Fibroblast of villous mesenchyme (primary cell): ENCODE measurements at regions not wholly inside any gene's neighbourhood (a gene's known extent, or its start where the extent isn't known, plus 50 kb on each side); places are given as distances from the start of the nearest gene placed in this dataset.
"Not testable (repeated sequence)": the region's sequence is repeated elsewhere in the genome, so short reads cannot be mapped to it uniquely, and the experiment has no call there.

Experiments
- DNase-seq: peaks from one replicate; pipeline ENCODE4 v3.0.0-alpha.2; 2010; ENCODE audit warnings: low read depth
- H3K4me3 ChIP-seq: 2 replicates; pipeline ENCODE4 v1.5.1; 2011; ENCODE audit warnings: low read depth, mild to moderate bottlenecking, low read length
- TF ChIP-seq, protein P1 (sequence below): IDR thresholded peaks from 2 replicates; pipeline ENCODE4 v1.5.1; 2012; ENCODE audit warnings: low read depth, mild to moderate bottlenecking, low read length; ENCODE audit not compliant: insufficient read depth

DNA sequence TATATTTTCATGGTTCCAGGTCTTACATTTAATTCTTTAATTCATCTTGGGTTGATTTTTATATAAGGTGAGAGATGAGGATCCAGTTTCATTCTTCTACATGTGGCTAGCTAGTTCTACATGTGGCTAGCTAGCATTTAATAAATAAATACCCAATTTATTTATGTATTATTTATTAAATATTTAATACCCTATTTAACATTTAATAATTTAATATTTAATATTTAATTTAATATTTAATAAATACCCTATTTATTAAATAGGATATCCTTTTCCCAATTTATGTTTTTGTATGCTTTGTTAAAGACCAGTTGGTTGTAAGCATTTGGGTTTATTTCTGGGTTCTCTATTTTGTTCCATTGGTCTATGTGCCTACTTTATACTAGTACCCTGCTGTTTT lies 111.0 kb upstream of the PCLO start:
- TF ChIP-seq, protein P1, sequence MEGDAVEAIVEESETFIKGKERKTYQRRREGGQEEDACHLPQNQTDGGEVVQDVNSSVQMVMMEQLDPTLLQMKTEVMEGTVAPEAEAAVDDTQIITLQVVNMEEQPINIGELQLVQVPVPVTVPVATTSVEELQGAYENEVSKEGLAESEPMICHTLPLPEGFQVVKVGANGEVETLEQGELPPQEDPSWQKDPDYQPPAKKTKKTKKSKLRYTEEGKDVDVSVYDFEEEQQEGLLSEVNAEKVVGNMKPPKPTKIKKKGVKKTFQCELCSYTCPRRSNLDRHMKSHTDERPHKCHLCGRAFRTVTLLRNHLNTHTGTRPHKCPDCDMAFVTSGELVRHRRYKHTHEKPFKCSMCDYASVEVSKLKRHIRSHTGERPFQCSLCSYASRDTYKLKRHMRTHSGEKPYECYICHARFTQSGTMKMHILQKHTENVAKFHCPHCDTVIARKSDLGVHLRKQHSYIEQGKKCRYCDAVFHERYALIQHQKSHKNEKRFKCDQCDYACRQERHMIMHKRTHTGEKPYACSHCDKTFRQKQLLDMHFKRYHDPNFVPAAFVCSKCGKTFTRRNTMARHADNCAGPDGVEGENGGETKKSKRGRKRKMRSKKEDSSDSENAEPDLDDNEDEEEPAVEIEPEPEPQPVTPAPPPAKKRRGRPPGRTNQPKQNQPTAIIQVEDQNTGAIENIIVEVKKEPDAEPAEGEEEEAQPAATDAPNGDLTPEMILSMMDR = no peak
- DNase-seq = no peak
- no peak overlapping the region for H3K4me3 ChIP-seq

DNA sequence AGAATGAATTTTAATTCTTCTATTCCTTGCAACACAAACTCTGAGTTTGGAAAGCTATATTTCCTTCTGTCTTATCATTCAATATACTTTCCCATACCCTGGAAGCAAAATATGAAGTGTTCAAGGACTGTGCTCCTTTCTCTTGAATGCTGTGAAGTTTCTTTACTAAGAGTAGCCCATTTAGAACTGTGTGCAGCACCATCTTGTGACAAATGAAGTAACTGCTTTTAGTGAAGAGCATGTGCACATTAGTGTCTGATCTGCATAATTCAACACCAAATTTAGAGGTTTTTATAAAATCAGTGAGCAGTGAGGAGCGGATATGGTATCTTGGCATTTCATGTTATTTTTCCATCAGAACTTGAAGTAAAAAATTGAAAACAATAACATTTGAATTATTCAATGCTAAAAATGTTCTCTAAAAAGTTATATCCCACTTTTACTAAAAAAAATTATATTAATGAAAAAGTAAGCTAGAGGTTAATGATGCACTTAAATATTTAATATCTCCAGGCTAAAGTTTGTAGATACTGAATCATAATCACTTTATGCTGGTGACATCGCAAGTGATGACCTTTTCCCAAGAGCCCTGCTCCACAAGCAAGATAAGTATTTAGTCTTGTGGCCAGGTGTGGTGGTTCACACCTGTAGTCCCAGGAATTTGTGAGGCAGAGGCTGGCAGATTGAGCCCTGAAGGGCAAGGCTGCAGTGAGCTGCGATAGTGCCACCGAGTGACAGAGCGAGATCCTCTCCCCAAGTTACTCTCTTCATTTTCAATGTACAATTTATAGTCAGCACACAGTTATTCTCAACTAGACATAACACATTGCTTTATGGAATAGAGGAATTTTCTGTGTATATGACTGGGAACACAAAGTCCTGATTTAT lies 108.8 kb upstream of the PCLO start:
- TF ChIP-seq, protein P1 = peak; percentile 21
- H3K4me3 ChIP-seq = no peak overlapping the region
- DNase-seq = peak; percentile 33

DNA sequence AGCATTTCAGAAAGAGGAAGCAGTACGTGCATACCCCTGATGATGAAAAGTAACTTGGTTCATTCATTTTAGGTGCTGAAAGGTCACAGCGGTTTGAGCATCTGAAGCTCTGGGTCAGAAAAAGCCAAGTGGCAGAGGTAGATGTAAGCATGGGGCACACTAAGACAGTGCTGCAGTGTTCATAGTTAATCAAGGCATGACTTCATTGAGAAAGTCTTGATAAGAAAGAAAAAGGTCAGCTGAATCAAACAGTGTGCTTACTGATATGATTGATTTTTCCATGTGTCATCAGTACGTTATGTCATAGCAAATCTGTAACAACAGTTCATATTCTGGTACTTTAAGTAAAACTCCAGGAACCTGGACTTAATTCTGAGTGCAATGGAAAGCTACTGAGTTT lies 107.7 kb upstream of the PCLO start:
- TF ChIP-seq, protein P1 = no peak
- no peak overlapping the region for H3K4me3 ChIP-seq

DNA sequence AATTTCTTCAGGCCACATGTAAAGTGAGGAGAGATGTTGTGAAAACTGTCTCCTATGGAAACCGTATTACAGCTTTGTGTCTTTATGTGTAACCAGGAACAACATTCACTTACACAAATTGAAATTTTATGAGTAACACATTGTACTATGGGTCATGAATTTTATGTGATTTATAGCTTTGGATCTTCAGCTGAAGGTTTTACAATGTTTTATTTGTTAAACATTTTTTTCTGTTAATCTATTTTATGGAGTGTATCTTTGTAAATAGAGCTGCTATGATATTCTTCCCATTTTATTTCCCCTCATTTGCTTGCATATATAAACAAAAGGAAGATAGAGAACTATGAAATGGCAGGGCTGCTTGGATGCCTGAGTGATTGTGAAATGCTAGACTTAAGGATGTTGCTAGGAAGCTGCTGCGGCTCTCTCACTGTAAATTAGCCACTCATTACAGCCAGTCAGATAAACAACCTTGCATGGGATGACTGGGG lies 104.5 kb upstream of the PCLO start:
- TF ChIP-seq, protein P1 = no peak
- peak; percentile 53 for DNase-seq
- H3K4me3 ChIP-seq = no peak overlapping the region

More for the DNA sequence above, 107.7 kb upstream of the PCLO start:
- no peak for DNase-seq

DNA sequence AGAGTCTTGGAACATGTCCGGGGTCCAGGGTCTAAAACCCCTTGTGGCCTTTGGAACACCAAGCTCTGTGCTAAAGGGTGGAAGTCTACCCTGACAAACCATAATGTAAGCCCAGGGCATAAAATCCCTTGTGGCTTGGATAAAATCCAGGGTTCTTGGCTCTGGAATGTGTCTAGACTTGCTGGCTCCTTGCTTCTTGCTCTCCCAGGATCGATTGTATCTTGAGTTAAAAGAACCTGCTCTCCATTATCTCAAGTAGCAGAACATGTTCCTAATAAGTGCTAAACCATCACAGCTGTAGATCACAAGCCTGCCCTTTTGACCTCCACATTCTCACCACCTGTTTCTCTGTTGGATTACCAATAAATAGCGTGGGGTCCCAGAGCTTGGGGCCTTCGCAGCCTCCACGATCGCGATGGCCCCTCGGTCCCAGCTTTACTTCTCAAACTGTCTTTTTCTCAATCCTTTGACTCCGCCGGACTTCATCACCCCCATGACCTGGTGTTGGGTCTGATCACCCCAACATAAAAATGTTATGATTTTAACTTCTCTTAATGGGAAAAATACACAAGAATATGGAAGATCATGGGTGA lies 100.9 kb upstream of the PCLO start:
- DNase-seq, H3K4me3 ChIP-seq: not testable (repeated sequence)

DNA sequence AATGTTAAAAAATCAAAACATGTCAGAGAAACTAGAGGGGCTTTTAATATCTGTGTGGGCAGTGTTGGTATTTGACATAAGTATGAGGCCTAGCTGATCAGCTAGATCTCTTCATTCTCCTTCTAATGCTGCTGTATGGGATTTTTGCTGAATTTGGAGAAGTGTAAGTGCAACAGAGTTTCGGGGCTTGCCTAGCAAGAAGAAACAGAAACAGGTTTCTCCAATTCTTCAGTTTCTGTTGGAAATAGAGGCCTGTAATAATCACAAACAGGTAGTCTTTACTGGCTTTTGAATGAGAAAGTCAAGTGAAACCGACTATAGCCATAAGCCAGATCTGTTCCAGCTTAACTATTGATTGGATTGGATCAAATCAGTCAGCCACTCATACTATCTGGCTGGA lies 96.4 kb upstream of the PCLO start:
- TF ChIP-seq, protein P1 = no peak
- H3K4me3 ChIP-seq = no peak overlapping the region
- no peak for DNase-seq

DNA sequence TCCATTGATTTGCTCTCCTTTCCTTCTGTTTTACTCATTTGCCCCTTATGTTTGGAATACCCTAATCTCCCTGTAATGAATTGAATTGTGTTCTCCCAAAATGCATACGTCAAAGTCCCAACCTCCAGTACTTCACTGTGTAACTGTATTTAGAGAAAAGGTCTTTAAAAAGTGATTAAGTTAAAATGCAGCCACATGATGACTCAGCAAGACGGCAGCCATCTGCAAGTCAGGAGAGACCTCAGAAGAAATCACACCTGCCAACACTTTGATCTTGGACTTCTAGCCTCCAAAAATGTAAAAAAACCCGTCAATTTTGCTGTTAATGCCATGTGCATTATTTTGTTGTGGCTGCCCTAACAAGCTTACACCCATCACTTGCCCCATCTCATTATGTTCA lies 85.3 kb upstream of the PCLO start:
- no peak for DNase-seq
- TF ChIP-seq, protein P1 = no peak
- no peak overlapping the region for H3K4me3 ChIP-seq

DNA sequence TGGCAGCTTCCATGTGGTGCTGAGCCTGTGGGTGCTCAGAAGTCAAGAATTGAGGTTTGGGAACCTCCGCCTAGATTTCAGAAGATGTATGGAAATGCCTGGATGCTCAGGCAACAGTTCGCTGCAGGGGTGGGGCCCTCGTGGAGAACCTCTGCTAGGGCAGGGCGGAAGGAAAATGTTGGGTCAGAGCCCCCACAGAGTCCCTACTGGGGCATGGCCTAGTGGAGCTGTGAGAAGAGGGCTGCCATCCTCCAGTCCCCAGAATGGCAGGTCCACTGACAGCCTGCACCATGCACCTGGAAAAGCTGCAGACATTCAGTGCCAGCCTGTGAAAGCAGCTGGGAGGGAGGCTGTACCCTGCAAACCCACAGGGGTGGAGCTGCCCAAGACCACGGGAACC lies 56.5 kb upstream of the PCLO start:
- DNase-seq, H3K4me3 ChIP-seq: not testable (repeated sequence)
